Neural crest cell (in vitro differentiated cells): ENCODE measurements at regions not wholly inside any gene's neighbourhood (a gene's known extent, or its start where the extent isn't known, plus 50 kb on each side); places are given as distances from the start of the nearest gene placed in this dataset.

Source experiments
- DNase-seq: peaks from one replicate; pipeline ENCODE4 v3.0.0; 2021; ENCODE audit warnings: low read depth, mixed read lengths, low spot score
- H3K27ac Mint-ChIP-seq: one replicate; pipeline ENCODE4 v1.8.0; 2021; ENCODE audit warnings: mild to moderate bottlenecking, mixed read lengths; ENCODE audit not compliant: unreplicated experiment
- H3K27me3 Mint-ChIP-seq: 2 replicates; pipeline ENCODE4 v1.8.0; 2021; ENCODE audit warnings: low read depth, mild to moderate bottlenecking, mixed read lengths
- H3K36me3 Mint-ChIP-seq: 2 replicates; pipeline ENCODE4 v1.8.0; 2021; ENCODE audit warnings: low read depth, mild to moderate bottlenecking, mixed read lengths
- H3K4me1 Mint-ChIP-seq: 2 replicates; pipeline ENCODE4 v1.8.0; 2021; ENCODE audit warnings: mixed read lengths
- H3K4me3 Mint-ChIP-seq: one replicate; pipeline ENCODE4 v1.8.0; 2021; ENCODE audit warnings: mild to moderate bottlenecking, mixed read lengths
- H3K9me3 Mint-ChIP-seq: 2 replicates; pipeline ENCODE4 v1.8.0; 2021; ENCODE audit warnings: mixed read lengths
- TF ChIP-seq, protein P1 (sequence below): fragments of 200-600 bp; sonication (generic); conservative IDR thresholded peaks from 2 replicates; pipeline ENCODE4 v1.5.0; 2021; ENCODE audit warnings: antibody characterized with exemption, mild to moderate bottlenecking

DNA sequence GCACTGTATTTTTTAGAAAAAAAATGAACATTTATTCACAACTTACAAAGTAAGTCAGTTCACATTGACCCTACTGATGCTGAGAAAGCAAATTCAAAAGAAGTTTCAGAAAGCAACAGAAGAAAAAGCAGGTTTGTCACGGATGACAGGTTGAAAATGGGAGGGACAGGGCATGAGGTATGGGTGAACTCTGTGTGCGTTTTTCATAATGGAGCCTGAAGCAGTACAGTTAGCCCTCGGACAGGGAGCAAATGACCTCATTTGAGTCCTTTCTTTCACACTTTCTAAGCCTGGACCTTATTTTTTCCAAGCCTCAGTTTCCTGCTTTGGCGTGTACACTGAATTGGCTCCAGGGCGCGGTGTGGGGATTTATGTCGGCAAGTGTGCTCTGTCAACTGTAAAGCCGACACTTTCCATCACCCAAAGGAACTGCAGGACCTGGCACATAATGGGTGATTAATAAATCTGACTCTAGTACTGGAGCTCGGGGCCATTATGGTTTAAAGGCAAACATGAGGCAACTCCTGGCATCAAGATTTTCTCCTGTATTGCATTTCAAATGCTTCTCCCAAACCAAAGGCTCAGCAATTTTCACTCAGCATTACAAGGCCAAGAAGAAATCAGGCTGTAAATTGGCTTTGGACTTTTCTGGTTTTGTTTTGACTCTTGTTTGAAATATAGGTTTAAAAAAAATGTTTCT is 345.5 kb upstream of the DUSP10 start:
- TF ChIP-seq, protein P1, sequence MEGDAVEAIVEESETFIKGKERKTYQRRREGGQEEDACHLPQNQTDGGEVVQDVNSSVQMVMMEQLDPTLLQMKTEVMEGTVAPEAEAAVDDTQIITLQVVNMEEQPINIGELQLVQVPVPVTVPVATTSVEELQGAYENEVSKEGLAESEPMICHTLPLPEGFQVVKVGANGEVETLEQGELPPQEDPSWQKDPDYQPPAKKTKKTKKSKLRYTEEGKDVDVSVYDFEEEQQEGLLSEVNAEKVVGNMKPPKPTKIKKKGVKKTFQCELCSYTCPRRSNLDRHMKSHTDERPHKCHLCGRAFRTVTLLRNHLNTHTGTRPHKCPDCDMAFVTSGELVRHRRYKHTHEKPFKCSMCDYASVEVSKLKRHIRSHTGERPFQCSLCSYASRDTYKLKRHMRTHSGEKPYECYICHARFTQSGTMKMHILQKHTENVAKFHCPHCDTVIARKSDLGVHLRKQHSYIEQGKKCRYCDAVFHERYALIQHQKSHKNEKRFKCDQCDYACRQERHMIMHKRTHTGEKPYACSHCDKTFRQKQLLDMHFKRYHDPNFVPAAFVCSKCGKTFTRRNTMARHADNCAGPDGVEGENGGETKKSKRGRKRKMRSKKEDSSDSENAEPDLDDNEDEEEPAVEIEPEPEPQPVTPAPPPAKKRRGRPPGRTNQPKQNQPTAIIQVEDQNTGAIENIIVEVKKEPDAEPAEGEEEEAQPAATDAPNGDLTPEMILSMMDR, result no peak
- no peak overlapping the region for H3K27ac Mint-ChIP-seq

GRCh38 chr1:222084996-222085395 is 343.1 kb upstream of the DUSP10 start:
- Mint-ChIP-seq H3K4me3 (no peak overlapping the region), H3K27ac (no peak overlapping the region), H3K4me1 (no peaks in the 10 kb centered on the region), H3K9me3 (no peaks in the 10 kb centered on the region), H3K36me3 (no peaks in the 10 kb centered on the region), H3K27me3 (no peaks in the 10 kb centered on the region)
- DNase-seq, result no peak
- TF ChIP-seq, protein P1, result no peak

More for the DNA sequence above, 345.5 kb upstream of the DUSP10 start:
- no peaks in the 10 kb centered on the region for H3K36me3 Mint-ChIP-seq
- no peak overlapping the region for H3K4me3 Mint-ChIP-seq
- H3K27me3 Mint-ChIP-seq, result no peaks in the 10 kb centered on the region
- H3K9me3 Mint-ChIP-seq, result no peaks in the 10 kb centered on the region
- DNase-seq, result no peak
- no peaks in the 10 kb centered on the region for H3K4me1 Mint-ChIP-seq

DNA sequence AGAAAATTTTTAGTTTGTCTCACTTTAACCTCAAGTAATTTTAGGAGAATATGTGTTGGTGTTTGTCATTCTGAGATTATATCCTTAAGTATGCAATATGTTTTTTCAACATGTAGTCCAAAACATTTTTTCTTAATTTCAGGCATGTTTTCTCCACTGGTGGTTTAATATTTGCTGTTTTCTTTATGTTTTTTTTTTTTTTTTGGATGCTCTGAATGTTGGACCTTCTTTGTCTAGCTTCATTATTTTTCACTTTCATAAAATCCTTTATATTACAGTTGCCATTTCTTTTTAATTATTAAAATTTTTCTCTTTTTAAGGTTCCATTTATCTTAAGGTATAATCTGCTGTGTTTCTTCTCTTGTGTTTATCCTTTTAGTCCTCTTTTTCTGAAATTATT is 342.2 kb upstream of the DUSP10 start:
- TF ChIP-seq, protein P1, result no peak
- no peaks in the 10 kb centered on the region for H3K9me3 Mint-ChIP-seq
- H3K27me3 Mint-ChIP-seq, result no peaks in the 10 kb centered on the region
- H3K36me3 Mint-ChIP-seq, result no peaks in the 10 kb centered on the region
- DNase-seq, result no peak
- H3K27ac Mint-ChIP-seq, result no peak overlapping the region
- no peaks in the 10 kb centered on the region for H3K4me1 Mint-ChIP-seq
- H3K4me3 Mint-ChIP-seq, result no peak overlapping the region

DNA sequence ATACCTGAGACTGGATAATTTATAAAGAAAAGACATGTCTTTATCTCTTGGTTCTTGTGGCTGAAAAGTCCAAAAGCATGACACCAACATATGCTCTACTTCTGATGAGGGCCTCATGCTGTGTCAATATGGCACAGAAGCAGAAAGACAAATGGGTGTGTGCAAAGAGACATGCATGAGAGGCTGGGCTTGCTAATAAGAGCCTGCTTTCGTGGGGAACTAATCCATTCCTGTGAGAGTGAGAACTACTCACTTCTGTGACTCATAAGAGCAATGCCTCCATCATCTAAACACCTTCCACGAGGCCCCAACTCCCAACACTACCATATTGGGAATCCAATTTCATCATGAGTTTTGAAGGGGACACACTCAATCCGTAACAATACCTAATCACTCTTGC is 340.0 kb upstream of the DUSP10 start:
- no peaks in the 10 kb centered on the region for H3K27me3 Mint-ChIP-seq
- TF ChIP-seq, protein P1, result no peak
- H3K36me3 Mint-ChIP-seq, result no peaks in the 10 kb centered on the region
- H3K27ac Mint-ChIP-seq, result no peak overlapping the region
- DNase-seq, result no peak
- no peak overlapping the region for H3K4me3 Mint-ChIP-seq
- H3K9me3 Mint-ChIP-seq, result no peaks in the 10 kb centered on the region
- no peaks in the 10 kb centered on the region for H3K4me1 Mint-ChIP-seq

GRCh38 chr1:222079566-222079965 is 337.7 kb upstream of the DUSP10 start:
- no peak overlapping the region for H3K27ac Mint-ChIP-seq
- H3K9me3 Mint-ChIP-seq, result no peaks in the 10 kb centered on the region
- H3K27me3 Mint-ChIP-seq, result no peaks in the 10 kb centered on the region
- TF ChIP-seq, protein P1, result no peak
- no peak overlapping the region for H3K4me3 Mint-ChIP-seq
- H3K36me3 Mint-ChIP-seq, result no peaks in the 10 kb centered on the region
- H3K4me1 Mint-ChIP-seq, result no peaks in the 10 kb centered on the region
- DNase-seq, result no peak
